ENCODE measurements at regions not wholly inside any gene's neighbourhood (a gene's known extent, or its start where the extent isn't known, plus 50 kb on each side); places are given as distances from the start of the nearest gene placed in this dataset.

- no peak overlapping the region for H3K23ac ChIP-seq (ENCODE audit: insufficient read length, low read depth, low read length)
- no peak overlapping the region for H2BK15ac ChIP-seq (ENCODE audit: low read depth, low read length)
- no peaks in the 10 kb centered on the region for H3K27me3 ChIP-seq (ENCODE audit: insufficient read depth, low read length)
- H3K27ac ChIP-seq (ENCODE audit: insufficient read length, low read depth, low read length) = no peak overlapping the region
- H3K9me3 Mint-ChIP-seq = no peaks in the 10 kb centered on the region
- no peaks in the 10 kb centered on the region for H3K36me3 Mint-ChIP-seq (ENCODE audit: insufficient read depth in 1 of 3, low read depth in 3 of 3)
- no peak overlapping the region for H3K18ac ChIP-seq (ENCODE audit: insufficient read length, low read depth, low read length)
- H2AFZ ChIP-seq (ENCODE audit: low read length) = no peak overlapping the region
- H3K9ac ChIP-seq (ENCODE audit: extremely low read depth, insufficient read length, low read length) = no peak overlapping the region
- H3K4me2 ChIP-seq (ENCODE audit: insufficient read depth, insufficient read length, low read length) = no peak overlapping the region
- H3K79me1 ChIP-seq (ENCODE audit: insufficient read depth, low read depth, low read length, poor library complexity, severe bottlenecking) = no peaks in the 10 kb centered on the region
- H3K23me2 ChIP-seq (ENCODE audit: insufficient read length, low read depth, low read length, poor library complexity, severe bottlenecking) = no peaks in the 10 kb centered on the region
- H3K56ac ChIP-seq (ENCODE audit: insufficient read length, low read depth, low read length) = no peak overlapping the region
- no peak overlapping the region for H2BK5ac ChIP-seq (ENCODE audit: insufficient read length, low read length)
- H3K4ac ChIP-seq (ENCODE audit: low read depth, low read length) = no peak overlapping the region
- H4K8ac ChIP-seq (replicated peaks; ENCODE audit: insufficient read length, low read depth, low read length) = no peak overlapping the region
- H2BK120ac ChIP-seq (ENCODE audit: low read depth, low read length, poor library complexity, severe bottlenecking) = no peak overlapping the region
- H2AK5ac ChIP-seq (ENCODE audit: insufficient read length, low read length) = no peak overlapping the region
- peaks cover 6 to 12% of the 10 kb centered on the region in 2 experiments for H3K4me1 Mint-ChIP-seq
- H4K91ac ChIP-seq (ENCODE audit: insufficient read length, low read depth, low read length) = no peak overlapping the region
- H3K4me1 ChIP-seq (ENCODE audit: insufficient read depth, low read length) = no peaks in the 10 kb centered on the region
- H3K4me3 Mint-ChIP-seq = no peak overlapping the region
- no peak overlapping the region for H3T11ph ChIP-seq (ENCODE audit: low read length)
- TF ChIP-seq, protein P1, sequence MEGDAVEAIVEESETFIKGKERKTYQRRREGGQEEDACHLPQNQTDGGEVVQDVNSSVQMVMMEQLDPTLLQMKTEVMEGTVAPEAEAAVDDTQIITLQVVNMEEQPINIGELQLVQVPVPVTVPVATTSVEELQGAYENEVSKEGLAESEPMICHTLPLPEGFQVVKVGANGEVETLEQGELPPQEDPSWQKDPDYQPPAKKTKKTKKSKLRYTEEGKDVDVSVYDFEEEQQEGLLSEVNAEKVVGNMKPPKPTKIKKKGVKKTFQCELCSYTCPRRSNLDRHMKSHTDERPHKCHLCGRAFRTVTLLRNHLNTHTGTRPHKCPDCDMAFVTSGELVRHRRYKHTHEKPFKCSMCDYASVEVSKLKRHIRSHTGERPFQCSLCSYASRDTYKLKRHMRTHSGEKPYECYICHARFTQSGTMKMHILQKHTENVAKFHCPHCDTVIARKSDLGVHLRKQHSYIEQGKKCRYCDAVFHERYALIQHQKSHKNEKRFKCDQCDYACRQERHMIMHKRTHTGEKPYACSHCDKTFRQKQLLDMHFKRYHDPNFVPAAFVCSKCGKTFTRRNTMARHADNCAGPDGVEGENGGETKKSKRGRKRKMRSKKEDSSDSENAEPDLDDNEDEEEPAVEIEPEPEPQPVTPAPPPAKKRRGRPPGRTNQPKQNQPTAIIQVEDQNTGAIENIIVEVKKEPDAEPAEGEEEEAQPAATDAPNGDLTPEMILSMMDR (conservative IDR thresholded peaks at IDR 0.05) = no peak
- H2BK20ac ChIP-seq (ENCODE audit: low read depth, low read length, poor library complexity, severe bottlenecking) = no peak overlapping the region
- no peaks in the 10 kb centered on the region for H3K79me2 ChIP-seq (ENCODE audit: insufficient read depth, low read length)
- WGBS (ENCODE audit: extremely low coverage, insufficient read length, low lambda C conversion rate) = no CpG with 5 or more reads among the region's 1 CpG
- H3K9me3 ChIP-seq (ENCODE audit: control insufficient read depth, low read depth, low read length) = no peaks in the 10 kb centered on the region
- H3K14ac ChIP-seq (ENCODE audit: insufficient read depth, low read length) = no peak overlapping the region
- no peaks in the 10 kb centered on the region for H3K27me3 Mint-ChIP-seq (ENCODE audit: low read depth)
- H4K20me1 ChIP-seq (ENCODE audit: control insufficient read depth, insufficient read depth, insufficient read length) = no peaks in the 10 kb centered on the region
- no peak overlapping the region for H3K27ac Mint-ChIP-seq
- H4K5ac ChIP-seq (ENCODE audit: insufficient read length, low read depth, low read length) = no peak overlapping the region
- H2BK12ac ChIP-seq (ENCODE audit: insufficient read length, low read depth, low read length) = no peak overlapping the region
- DNase-seq = no peak
Measured at GRCh38 chr13:38180126-38180525, 169.5 kb upstream of the UFM1 start.

All from H9 (cell line).